Liver (tissue), 3 donors: ENCODE measurements at regions not wholly inside any gene's neighbourhood (a gene's known extent, or its start where the extent isn't known, plus 50 kb on each side); places are given as distances from the start of the nearest gene placed in this dataset.

Experiments used
- CTCF ChIP-seq: fragments of 150-350 bp; IDR thresholded peaks from 2 replicates; pipeline ENCODE4 v1.5.1; 2017; ENCODE audit warnings: improper control_type of control experiment, low read depth, low read length; ENCODE audit not compliant: missing input control
- GABPA ChIP-seq, 2 donors: IDR thresholded peaks in 1 of 2; conservative IDR thresholded peaks in 1 of 2; 2 replicates each; pipeline ENCODE4 v1.6.1; 2016; ENCODE audit warnings: antibody characterized with exemption in 2 of 2, mild to moderate bottlenecking in 1 of 2, moderate library complexity in 1 of 2
- MAX ChIP-seq: IDR thresholded peaks from 2 replicates; pipeline ENCODE4 v1.6.1; 2016; ENCODE audit warnings: antibody characterized with exemption
- SP1 ChIP-seq: IDR thresholded peaks from 2 replicates; pipeline ENCODE4 v1.6.1; 2018; ENCODE audit warnings: antibody characterized with exemption, mild to moderate bottlenecking
- ZBTB33 ChIP-seq: IDR thresholded peaks from 2 replicates; pipeline ENCODE4 v1.6.1; 2016; ENCODE audit warnings: antibody characterized with exemption
- donor health status: healthy.
- donor health status: healthy.

GRCh38 chr4:89379511-89380044 lies 72.0 kb upstream of the GPRIN3 start:
- TF ChIP-seq GABPA (IDR thresholded peaks at IDR 0.05 in 1 of 2, conservative IDR thresholded peaks at IDR 0.05 in 1 of 2) (no peak), MAX (no peak), ZBTB33 (no peak), CTCF (no peak), SP1 (no peak)
